SIG-M5 treated with dmso at 0.1 percent for 504 hours (cell line): ENCODE measurements at regions not wholly inside any gene's neighbourhood (a gene's known extent, or its start where the extent isn't known, plus 50 kb on each side); places are given as distances from the start of the nearest gene placed in this dataset.

Source experiments
- DNase-seq: peaks from one replicate; lab custom pipeline; 2025; ENCODE audit not compliant: unreplicated experiment; lab: John Stamatoyannopoulos, UW

DNA sequence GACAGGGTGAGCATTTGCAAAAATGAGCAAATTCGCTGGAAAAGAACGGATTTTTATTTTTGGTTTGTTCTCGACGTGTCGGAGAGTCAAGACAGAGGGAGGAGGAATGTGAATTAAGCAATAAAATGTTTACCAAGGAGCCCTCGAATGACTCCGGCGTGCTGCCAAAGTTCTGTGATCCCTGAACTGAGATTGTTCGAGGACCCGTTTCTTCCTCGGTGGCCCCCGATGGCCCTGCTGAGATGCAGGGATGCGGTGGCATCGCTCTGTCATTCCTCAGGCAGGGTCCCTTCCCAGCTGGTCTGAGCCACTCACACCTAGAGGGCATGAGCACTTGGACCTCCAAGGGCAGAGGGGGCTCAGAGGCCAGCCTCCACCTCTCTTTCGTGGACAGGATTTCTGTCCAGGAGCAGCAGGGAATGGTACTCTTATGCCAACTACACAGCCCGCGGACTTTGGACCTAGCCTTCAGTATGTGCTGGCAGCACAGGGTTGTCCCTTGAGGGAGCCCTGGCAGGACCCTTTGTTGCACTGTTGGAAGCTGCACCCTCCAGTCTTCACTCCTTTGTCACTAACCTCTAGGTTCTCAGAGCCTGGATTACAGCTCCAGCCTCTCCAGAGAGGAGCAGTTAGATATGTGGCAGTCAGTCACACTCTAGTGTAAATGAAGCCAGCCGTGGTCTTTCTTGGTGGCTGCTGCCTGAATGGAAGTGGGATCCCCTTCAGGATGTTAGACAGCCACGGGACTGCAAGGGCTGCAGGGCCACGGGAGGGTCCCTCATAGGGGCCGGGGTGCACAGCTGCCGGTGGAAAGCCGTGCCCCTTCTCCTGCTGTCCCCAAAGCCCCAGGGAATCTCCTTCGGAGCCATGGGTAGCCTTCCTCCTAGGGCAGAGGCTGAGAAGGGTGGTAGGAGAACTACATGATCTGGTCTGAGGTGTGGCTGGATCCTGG lies 109.4 kb upstream of the ANO1 start:
- no peak for DNase-seq

DNA sequence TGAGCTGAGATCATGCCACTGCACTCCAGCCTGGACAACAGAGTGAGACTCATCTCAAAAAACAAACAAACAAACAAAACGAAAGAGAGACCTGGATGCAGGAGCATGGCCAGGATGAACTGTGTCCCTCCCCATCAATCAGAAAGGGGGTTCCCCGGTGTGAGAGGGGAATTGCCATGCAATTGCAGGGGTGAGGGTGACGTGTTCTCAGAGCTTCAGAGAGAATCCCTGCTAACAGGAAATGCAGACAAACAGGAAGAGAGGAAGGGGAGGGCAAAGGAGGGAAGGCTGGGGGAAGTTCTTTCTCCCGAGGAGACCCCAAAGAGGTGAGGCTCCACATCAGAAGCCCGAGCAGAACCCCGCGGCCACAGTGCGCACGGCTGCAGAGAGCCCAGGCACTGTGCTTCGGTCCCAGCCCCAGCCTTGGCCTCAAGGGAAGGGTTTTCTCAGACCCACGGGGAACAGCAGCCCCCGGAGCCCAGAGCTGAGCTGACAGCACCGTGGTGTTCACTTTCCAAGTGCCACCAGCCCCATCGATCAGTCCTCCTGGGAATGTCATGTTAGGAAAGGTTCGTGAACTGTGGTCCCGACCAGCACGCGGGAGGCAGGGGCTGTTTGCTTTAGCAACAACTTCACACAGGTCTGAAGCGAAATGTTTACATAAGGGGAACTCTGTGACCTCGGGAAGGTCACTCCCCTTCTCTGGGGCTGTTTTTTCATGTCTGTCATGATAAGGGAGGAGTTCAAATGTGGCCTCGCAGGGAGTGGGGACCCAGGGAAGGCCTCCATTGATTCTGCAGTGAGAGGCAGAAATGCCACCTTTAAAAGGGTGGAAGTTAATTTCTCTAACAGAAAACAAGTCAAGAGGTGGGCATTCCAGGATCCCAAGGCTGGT lies 108.0 kb upstream of the ANO1 start:
- DNase-seq, result no peak

DNA sequence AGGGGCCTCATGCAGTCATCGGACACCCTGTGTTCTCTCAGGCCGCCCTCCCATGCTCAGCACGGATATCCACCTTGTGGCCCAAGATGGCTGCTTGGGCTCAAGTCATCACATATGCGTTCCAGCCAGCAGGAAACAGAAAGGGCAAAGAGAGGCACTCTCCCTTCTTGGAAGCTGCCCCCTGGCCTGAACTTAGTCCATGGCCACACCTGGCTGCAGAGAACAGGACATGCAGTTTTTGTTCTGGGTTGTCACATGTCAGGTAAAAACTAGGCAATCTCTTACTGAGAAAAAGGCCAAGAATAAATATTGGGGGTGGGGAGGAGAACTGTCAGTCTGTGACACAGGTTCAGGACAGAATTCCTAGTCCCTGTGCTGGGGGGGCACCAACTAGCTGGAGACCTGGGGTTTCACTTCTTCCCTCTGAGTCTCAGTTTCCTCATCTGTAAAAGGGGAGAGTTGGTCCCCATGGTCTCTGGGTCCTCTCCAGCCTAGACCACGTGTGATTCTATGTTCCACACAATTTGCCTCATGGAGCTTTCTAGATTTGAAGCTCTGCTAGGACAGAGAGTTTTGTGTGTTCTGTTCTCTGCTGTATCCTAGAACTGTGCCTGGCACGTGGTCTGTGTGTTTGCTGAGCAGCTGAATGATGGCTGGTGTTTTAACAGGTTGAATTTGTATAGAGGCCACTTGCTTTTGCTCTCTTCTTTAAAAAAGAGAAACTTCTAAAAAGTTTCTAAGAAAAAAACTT lies 107.2 kb upstream of the ANO1 start:
- no peak for DNase-seq

DNA sequence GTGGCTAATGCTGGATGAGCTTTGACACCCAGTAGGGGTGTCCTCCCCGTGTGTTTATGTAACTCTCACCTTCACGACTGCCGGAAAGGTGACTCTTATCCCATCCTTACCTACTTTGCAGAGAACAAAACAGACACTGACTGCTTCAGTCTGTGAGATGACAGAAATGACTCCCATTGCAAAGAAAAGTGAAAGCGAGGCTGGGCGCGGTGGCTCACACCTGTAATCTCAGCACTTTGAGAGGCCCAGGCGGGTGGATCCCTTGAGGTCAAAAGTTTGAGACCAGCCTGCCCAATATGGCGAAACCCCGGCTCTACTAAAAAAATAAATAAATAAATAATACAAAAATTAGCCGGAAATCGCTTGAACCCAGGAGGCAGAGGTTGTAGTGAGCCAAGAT lies 106.4 kb upstream of the ANO1 start:
- no peak for DNase-seq

DNA sequence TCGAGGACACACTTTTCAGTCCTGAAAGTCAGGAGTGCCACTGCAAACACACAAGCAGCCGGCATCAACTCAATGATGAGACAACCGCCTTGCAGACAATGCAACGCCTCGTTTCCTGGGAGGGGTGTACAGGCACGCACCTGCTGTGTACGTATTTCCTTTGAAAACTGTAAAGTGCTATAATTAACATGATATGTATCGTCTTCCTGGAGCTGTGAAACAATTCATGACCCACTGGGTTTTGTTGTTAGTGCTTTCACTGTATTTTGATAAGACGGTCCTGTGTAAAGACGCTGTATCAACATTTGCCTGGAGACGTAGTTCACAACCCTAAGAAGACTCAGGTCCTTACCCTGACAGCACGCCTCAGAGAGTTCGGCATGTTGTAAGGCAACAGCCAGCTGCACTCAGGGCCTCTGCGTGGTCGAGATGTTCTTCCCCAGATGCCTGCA lies 105.7 kb upstream of the ANO1 start:
- DNase-seq, result no peak

DNA sequence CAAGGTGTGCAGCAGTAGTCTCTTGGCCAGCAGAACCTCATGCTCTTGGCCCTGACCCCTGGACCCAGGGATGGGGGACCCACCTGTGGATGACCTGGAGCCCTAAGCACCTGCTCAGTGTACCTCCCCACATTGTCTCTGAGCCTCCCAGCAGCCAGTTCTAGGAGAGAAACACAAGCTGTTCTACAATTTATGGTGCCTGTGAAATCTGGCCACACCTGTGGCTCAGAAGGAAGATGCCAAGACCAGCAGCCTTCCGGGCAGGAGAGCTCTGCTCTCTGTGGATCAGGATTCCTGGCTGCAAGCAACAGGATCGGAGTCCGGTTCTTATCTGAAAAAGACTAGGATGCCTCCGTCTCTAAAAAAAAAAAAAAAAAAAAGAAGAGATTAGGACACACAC lies 103.6 kb upstream of the ANO1 start:
- no peak for DNase-seq

DNA sequence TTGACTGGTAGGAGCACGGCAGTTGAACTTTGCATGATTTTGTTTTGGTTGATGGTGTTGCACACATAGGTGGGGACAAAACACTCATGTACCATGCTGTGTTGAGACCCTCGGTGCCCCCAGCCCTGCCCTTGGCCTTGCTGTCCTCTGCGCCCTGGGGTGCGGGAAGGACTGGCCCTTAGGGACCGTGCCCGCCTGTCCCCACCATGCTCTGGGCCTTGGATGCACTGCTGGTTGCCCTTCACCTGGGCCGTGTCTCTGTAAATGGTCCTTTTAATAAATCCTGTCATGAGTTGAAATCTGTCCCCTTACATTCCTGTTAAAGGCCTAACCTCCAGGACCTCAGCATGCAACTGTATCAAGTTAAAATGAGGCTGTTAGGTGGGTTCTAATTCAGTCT lies 102.3 kb upstream of the ANO1 start:
- DNase-seq, result no peak

DNA sequence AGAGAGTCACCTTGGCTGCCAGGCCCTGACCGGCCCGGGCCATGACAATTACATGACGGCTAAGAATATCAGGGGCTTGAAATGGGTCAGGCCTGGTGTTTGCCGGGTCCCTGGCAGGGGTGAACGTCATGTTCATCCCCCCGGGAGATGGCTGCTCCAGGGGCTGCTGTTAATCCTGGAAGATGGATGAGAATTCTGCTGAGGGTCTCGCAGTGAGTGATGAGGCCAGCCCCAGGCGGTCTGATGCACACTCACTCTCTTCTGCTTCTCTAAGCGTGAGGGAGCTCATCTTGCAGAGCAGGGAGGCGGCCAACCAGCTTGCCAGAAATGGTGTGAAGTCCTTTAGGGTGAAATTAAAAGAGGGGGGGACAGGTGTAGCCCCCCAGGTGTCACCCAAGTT lies 101.3 kb upstream of the ANO1 start:
- no peak for DNase-seq

DNA sequence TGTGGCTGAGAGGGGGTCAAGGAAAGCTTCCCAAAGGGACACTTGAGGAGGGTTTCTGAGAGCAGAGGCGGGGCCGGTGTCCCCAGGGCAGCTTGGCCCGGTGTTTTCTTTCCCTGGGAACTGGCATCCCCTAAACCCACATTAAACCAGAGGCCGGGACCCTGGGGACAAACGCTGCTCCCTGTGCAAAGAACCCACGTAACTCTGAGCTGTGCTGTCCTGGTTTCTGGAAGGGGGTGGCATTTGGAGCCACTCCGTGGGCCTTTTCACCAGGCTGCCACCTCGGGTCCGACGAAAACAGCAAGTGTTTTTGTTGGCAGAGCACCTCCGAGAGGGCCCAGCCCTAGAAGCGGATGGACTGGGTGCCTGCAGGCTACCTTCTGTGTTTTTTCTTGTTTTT lies 100.2 kb upstream of the ANO1 start:
- DNase-seq, result no peak

DNA sequence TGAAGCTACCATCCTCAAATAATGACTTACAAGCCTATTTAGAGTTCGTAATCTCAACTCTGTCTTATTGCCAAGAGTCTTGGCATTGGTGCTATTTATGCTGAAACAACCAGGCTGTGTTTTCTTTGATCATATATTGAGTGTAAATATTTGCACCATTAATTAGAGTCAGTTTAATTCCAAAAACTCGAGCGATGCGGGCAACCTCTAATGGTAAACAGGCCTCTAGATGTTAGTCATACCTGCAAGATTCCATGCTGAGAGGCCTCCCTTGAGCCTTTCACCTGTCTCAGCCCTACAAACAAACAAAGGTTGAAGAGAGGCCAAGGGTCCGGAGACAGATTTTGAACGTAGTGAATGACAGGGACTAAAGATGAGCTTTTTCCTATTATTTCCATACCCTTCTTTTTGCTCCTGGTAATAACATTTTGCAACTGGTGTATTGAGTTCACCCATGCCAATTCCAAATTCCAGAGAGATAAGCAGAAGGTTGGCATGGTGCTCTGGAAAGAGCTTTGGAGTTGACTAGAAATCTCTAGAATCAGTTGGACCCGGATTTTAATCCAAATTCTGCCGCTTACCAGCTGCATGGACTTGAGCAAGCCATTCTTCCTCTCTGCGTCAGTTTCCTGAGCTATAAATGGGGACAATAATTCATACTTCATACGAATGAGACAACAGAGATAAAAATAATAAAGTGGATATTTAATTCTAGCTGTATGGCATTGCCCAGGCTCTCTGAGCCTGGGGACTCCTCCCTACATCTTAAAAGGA lies 99.1 kb upstream of the ANO1 start:
- DNase-seq, result no peak

DNA sequence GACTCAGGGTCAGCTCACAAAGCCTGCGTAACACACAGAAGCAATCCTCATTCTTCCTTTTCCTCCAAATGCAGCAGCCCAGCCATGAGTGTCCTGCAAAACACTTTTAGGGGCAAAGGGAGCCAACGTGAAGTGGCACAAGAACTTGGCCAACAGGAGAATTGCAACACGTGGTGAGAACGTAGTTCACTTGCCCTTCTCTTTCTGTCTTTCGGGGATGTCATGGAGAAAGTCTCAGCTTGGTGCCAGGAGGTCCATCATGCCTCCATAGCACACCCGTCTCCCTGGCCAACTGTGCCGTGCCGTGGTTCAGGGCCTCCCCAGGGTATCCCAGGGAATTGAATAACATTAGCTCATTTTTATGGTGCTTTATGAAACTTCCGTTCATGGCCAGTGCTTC lies 98.5 kb upstream of the ANO1 start:
- no peak for DNase-seq

DNA sequence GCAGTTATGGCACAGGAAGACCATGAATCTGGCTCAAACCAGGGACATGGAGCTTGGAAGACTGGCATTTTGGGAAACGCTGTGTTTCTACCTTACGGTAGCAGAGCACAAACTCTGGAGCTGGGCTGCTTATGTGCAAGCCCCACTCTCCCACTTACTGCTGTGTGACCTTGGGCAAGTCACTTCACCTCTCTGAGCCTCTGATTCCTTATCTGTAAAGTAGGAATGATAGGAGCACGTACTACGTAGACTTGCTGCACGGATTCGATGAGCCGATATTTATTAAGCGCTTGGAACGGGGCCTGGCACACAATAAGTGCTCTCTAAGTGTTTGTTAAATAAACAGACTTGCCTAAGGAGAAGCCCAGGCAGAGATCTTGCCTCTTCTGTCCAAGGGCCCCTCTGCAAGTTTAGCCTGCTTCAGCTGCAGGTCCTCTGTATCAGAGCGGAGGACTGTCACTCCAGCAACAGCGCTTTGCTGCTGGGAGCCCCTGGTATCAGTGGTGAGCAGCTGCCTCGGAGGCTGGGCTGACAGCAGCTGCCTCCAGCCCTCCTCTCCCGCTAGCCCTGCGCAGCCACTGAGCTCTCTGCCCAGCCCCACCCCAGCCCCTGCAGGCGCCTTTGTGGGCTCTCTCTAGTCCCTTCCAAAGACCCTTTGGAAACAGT lies 96.9 kb upstream of the ANO1 start:
- DNase-seq, result no peak

DNA sequence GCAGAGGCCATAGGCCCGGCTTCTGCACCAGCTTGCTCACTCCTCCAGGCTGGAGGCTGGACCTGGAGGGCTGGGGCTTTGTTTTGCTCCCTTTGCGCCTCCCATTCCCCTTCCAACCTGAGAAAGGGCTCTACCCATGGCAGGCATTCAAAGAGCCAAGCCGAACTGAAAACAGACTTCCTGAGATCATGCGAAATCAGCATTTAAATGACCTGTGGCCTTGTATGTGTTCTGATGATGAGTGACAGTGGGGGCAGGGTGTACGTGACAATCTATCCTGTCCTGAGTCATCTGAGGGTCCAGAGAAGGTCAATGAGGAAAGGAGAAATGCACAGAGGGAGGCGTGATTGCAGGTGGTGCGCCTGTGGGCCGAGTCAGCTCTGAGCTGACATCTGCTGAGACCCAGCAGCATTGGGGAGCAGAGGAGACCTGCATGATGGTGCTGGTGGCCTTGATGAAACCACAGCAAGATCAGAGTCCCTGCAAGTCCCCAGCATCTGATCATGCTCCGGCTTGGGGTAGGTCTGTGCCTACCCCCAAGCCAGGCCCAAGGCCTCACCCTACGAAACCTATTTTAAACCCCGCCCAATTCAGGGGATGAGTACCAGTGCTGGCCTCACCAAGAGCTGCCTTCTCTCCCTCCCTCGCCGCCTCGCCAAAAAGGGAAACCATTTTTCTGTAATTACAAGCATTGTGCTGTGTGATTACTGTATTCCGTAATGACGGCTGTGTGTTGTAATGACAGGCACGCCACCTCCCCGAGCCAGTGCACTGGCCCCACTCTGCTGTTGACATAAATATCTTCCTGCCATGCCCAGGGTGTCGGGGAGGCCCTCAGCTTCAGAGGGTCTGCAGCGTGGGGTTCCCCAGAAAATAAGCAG lies 95.2 kb upstream of the ANO1 start:
- no peak for DNase-seq

DNA sequence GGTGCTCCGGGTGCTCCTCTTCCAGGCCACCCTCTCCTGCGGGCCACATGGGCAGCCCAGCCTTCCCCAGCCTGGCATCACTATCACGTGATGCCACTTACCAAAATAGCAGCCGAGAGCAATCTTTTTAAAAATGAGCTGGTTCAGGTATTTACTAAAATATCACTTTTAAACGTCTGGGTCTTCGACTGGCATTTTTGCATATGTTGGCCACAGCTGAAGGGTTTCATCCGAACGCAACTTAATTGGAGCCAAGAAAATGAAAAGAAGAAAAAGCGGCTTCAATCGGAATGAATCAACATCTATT lies 94.6 kb upstream of the ANO1 start:
- no peak for DNase-seq

DNA sequence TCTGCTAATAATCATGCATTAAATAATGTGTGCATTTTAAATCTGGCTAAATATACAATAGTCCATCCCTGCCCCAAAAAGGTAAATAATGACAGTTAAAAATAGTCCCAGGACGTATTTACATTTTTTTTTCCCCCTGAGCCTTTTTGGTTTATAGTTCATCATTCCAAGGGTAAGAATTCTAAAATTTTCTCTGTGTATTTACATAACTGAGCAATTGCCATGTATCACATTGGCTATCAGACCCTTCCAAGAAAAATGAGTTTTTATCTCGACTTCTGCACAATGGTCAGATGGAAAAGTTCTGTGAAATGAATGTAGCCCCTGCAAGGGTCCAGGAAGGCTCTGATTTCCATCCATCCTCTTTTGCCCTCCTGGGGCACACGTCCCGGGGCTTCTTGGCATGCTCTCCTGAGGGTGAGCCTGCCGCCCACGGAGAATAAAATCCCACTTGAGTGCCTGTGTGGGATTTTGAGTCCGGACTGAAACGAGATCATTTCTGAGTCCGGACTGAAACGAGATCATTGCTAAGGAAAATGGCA lies 94.1 kb upstream of the ANO1 start:
- DNase-seq, result no peak

DNA sequence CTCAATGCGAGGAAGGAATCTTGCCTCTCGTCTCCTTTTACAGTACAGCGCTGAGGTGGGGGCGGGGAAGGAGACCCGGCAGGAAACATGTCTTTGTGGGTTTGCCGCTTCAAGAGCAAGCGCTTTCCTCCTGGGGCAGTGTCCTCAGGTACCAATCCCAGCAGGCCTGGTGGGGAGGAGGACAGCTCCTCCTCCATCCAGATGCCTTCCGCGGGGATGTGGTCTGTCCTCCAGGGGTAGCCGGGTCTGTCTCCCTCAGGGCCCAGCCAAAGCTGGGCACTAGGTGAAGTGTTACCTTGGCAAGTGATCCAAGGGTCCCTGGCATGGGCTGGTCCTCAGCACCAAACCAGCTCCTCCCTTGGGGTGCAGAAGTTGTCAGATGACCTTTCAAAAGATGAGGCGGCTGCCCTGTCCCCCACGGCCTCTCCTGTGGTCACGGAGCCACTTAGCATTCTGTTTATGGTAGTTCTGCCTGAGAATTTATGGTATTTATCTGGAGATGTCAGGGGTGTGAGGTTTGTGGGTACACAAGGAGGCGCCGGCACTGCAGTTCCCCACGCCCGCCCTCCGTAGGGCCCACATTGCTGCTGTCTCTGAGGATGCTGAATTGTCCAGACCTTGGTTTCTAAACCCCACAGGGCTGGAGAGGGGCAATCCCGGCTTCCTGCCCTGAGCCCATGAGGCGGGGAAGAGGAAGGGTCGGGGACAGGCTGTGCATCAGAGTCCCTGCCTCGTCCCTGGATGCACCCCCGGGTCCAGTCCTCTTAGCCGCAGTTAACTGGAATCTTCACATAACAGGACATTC lies 93.5 kb upstream of the ANO1 start:
- no peak for DNase-seq

DNA sequence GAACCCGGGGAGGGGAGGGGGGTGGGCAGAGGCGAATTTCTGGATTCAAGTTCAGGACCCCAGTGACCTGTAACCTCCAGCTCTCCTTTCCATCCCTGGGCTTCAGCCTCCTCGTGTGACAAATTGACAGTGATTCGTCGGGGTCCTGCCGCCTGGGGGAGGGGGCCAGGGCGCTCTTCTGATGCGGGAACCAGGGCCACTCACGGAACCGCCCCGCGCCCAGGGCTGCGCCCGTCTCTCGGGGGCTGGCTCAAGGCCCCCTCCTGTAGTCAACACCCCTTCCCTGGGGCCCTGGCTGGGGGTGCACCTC lies 92.8 kb upstream of the ANO1 start:
- no peak for DNase-seq
